ENCODE measurements at regions not wholly inside any gene's neighbourhood (a gene's known extent, or its start where the extent isn't known, plus 50 kb on each side); places are given as distances from the start of the nearest gene placed in this dataset.

DNA sequence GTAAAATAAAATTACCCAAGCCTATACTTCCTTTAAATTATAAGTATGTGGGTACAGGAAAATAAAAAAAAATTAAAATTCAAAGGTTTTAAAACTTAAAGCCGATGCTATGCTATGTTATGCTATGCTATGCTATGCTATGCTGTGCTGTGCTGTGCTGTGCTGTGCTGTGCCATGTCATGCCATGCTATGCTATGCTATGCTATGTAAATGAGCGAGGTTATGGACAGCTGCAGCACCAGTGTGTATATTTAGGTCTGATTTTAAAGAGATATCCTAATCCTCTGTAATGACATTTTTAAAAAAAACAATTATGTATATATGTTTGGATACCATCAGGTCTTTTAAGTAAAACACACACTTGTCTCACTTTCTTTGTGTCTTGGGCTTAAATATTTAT, 1822.0 kb upstream of the SEL1L start:
- no peak for TF ChIP-seq EZH2 (IDR thresholded peaks at IDR 0.05; ENCODE audit: borderline replicate concordance, low read length)
- TF ChIP-seq, protein P1, sequence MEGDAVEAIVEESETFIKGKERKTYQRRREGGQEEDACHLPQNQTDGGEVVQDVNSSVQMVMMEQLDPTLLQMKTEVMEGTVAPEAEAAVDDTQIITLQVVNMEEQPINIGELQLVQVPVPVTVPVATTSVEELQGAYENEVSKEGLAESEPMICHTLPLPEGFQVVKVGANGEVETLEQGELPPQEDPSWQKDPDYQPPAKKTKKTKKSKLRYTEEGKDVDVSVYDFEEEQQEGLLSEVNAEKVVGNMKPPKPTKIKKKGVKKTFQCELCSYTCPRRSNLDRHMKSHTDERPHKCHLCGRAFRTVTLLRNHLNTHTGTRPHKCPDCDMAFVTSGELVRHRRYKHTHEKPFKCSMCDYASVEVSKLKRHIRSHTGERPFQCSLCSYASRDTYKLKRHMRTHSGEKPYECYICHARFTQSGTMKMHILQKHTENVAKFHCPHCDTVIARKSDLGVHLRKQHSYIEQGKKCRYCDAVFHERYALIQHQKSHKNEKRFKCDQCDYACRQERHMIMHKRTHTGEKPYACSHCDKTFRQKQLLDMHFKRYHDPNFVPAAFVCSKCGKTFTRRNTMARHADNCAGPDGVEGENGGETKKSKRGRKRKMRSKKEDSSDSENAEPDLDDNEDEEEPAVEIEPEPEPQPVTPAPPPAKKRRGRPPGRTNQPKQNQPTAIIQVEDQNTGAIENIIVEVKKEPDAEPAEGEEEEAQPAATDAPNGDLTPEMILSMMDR (IDR thresholded peaks at IDR 0.05; ENCODE audit: low read length), result no peak
